HUES48 (cell line): ENCODE measurements at regions not wholly inside any gene's neighbourhood (a gene's known extent, or its start where the extent isn't known, plus 50 kb on each side); places are given as distances from the start of the nearest gene placed in this dataset.
"Not testable (repeated sequence)": the region's sequence is repeated elsewhere in the genome, so short reads cannot be mapped to it uniquely, and the experiment has no call there.

ENCODE experiments used
- H3K27ac ChIP-seq: one replicate; pipeline ENCODE4 v1.7.0; 2013; ENCODE audit warnings: low read depth, low read length, inconsistent platforms
- H3K27me3 ChIP-seq: 2 replicates; pipeline ENCODE4 v1.6.1; 2013; ENCODE audit warnings: mild to moderate bottlenecking, low read length; ENCODE audit not compliant: control insufficient read depth, insufficient read depth
- H3K36me3 ChIP-seq: 2 replicates; pipeline ENCODE4 v1.6.1; 2013; ENCODE audit warnings: low read length; ENCODE audit not compliant: control insufficient read depth, insufficient read depth
- H3K4me1 ChIP-seq: 2 replicates; pipeline ENCODE4 v1.6.1; 2013; ENCODE audit warnings: mild to moderate bottlenecking, low read length; ENCODE audit not compliant: control insufficient read depth, insufficient read depth
- H3K4me3 ChIP-seq: 2 replicates; pipeline ENCODE4 v1.5.1; 2013; ENCODE audit warnings: mild to moderate bottlenecking, low read depth, low read length
- H3K9ac ChIP-seq: 2 replicates; pipeline ENCODE4 v1.6.1; 2013; ENCODE audit warnings: mild to moderate bottlenecking, low read depth, low read length, moderate library complexity
- H3K9me3 ChIP-seq: 2 replicates; pipeline ENCODE4 v1.6.1; 2013; ENCODE audit warnings: low read length; ENCODE audit not compliant: control insufficient read depth, insufficient read depth

- Histone ChIP-seq H3K9ac (no peak overlapping the region), H3K27me3 (no peaks in the 10 kb centered on the region), H3K27ac (no peak overlapping the region), H3K9me3 (no peaks in the 10 kb centered on the region), H3K4me1 (0 out of 2 replicates have a peak, but pooled peaks cover 3% of the 10 kb centered on the region), H3K4me3 (no peak overlapping the region), H3K36me3 (no peaks in the 10 kb centered on the region)
These were observed 315.8 kb upstream of the MEIS2 start for GRCh38 chr15:37416103-37416502.

GRCh38 chr15:37425541-37425940 lies 325.2 kb upstream of the MEIS2 start:
- Histone ChIP-seq H3K4me3 (no peak overlapping the region), H3K4me1 (no peaks in the 10 kb centered on the region), H3K36me3 (no peaks in the 10 kb centered on the region), H3K27me3 (no peaks in the 10 kb centered on the region), H3K9me3 (no peaks in the 10 kb centered on the region), H3K9ac (no peak overlapping the region), H3K27ac (no peak overlapping the region)

GRCh38 chr15:37427393-37427792 lies 327.0 kb upstream of the MEIS2 start:
- H3K27ac ChIP-seq, H3K4me1 ChIP-seq, H3K9me3 ChIP-seq, H3K27me3 ChIP-seq, H3K9ac ChIP-seq, H3K36me3 ChIP-seq, H3K4me3 ChIP-seq: not testable (repeated sequence)

- H3K36me3 ChIP-seq = no peaks in the 10 kb centered on the region
- no peak overlapping the region for H3K4me3 ChIP-seq
- H3K4me1 ChIP-seq = no peaks in the 10 kb centered on the region
- no peaks in the 10 kb centered on the region for H3K27me3 ChIP-seq
- H3K27ac ChIP-seq = no peak overlapping the region
- H3K9ac ChIP-seq = no peak overlapping the region
- H3K9me3 ChIP-seq = peaks cover 15% of the 10 kb centered on the region
These were observed 346.6 kb upstream of the MEIS2 start for GRCh38 chr15:37446921-37447320.

GRCh38 chr15:37452498-37452897 lies 352.1 kb upstream of the MEIS2 start:
- Histone ChIP-seq H3K27me3 (no peaks in the 10 kb centered on the region), H3K9ac (no peak overlapping the region), H3K27ac (no peak overlapping the region), H3K36me3 (no peaks in the 10 kb centered on the region), H3K4me3 (no peak overlapping the region), H3K4me1 (no peaks in the 10 kb centered on the region), H3K9me3 (peaks cover 39% of the 10 kb centered on the region)

- H3K27ac ChIP-seq = no peak overlapping the region
- H3K27me3 ChIP-seq = no peaks in the 10 kb centered on the region
- no peaks in the 10 kb centered on the region for H3K36me3 ChIP-seq
- no peak overlapping the region for H3K4me3 ChIP-seq
- no peaks in the 10 kb centered on the region; the same call in 1 of the 2 replicates for H3K9me3 ChIP-seq
- H3K9ac ChIP-seq = no peak overlapping the region
- H3K4me1 ChIP-seq = no peaks in the 10 kb centered on the region
These were observed 380.1 kb upstream of the MEIS2 start for GRCh38 chr15:37480482-37480881.

- Histone ChIP-seq H3K27me3 (no peaks in the 10 kb centered on the region), H3K36me3 (no peaks in the 10 kb centered on the region), H3K9ac (no peak overlapping the region), H3K9me3 (no peaks in the 10 kb centered on the region; the same call in 1 of the 2 replicates), H3K27ac (no peak overlapping the region), H3K4me1 (no peaks in the 10 kb centered on the region), H3K4me3 (no peak overlapping the region)
These were observed 380.8 kb upstream of the MEIS2 start for GRCh38 chr15:37481126-37481525.

GRCh38 chr15:37483779-37484178 lies 383.4 kb upstream of the MEIS2 start:
- Histone ChIP-seq H3K27ac (no peak overlapping the region), H3K36me3 (no peaks in the 10 kb centered on the region), H3K4me1 (no peaks in the 10 kb centered on the region), H3K27me3 (no peaks in the 10 kb centered on the region), H3K9ac (no peak overlapping the region), H3K4me3 (no peak overlapping the region), H3K9me3 (no peaks in the 10 kb centered on the region; the same call in 1 of the 2 replicates)

GRCh38 chr15:37485056-37485455 lies 384.7 kb upstream of the MEIS2 start:
- no peaks in the 10 kb centered on the region; the same call in 1 of the 2 replicates for H3K9me3 ChIP-seq

GRCh38 chr15:37490707-37491106 lies 390.4 kb upstream of the MEIS2 start:
- H3K27ac ChIP-seq = no peak overlapping the region
- no peaks in the 10 kb centered on the region for H3K36me3 ChIP-seq
- no peak overlapping the region for H3K4me3 ChIP-seq
- H3K9me3 ChIP-seq = no peaks in the 10 kb centered on the region
- no peaks in the 10 kb centered on the region for H3K4me1 ChIP-seq
- H3K9ac ChIP-seq = no peak overlapping the region
- no peaks in the 10 kb centered on the region for H3K27me3 ChIP-seq

More at GRCh38 chr15:37485056-37485455, 384.7 kb upstream of the MEIS2 start:
- Histone ChIP-seq H3K27ac (no peak overlapping the region), H3K4me1 (no peaks in the 10 kb centered on the region), H3K9ac (no peak overlapping the region), H3K27me3 (no peaks in the 10 kb centered on the region), H3K36me3 (no peaks in the 10 kb centered on the region), H3K4me3 (no peak overlapping the region)

GRCh38 chr15:37516621-37517020 lies 416.3 kb upstream of the MEIS2 start:
- H3K36me3 ChIP-seq = no peaks in the 10 kb centered on the region
- H3K9ac ChIP-seq = no peak overlapping the region
- H3K4me1 ChIP-seq = no peaks in the 10 kb centered on the region
- H3K4me3 ChIP-seq = no peak overlapping the region
- H3K9me3 ChIP-seq = no peaks in the 10 kb centered on the region
- no peaks in the 10 kb centered on the region for H3K27me3 ChIP-seq
- H3K27ac ChIP-seq = no peak overlapping the region
